Keratinocyte (primary cell): ENCODE measurements at regions not wholly inside any gene's neighbourhood (a gene's known extent, or its start where the extent isn't known, plus 50 kb on each side); places are given as distances from the start of the nearest gene placed in this dataset.
A peak's percentile ranks its signal among the peaks of the same experiment; 100 is the strongest.

Experiments
- DNase-seq: peaks from one replicate; pipeline ENCODE4 v3.0.0-alpha.2; 2011; ENCODE audit warnings: low read depth, missing footprints, low spot score
- FAIRE-seq: peaks from 2 replicates; lab custom pipeline; 2011; peaks lifted over from hg19 to GRCh38; lab: Jason Lieb, UNC
- H2AFZ ChIP-seq: 2 replicates; pipeline ENCODE4 v1.6.0; 2012; ENCODE audit warnings: low read length, control low read depth, inconsistent platforms; ENCODE audit not compliant: control insufficient read depth
- H3K27ac ChIP-seq: 2 replicates; pipeline ENCODE4 v1.5.1; 2011; ENCODE audit warnings: low read length; ENCODE audit not compliant: control insufficient read depth, insufficient read depth
- H3K27me3 ChIP-seq: 3 replicates; pipeline ENCODE4 v1.6.0; 2011; ENCODE audit warnings: low read length; ENCODE audit not compliant: control insufficient read depth, insufficient read depth; ENCODE audit errors: extremely low read depth
- H3K36me3 ChIP-seq, 2 experiments: 2 replicates in 1 of 2; 3 replicates in 1 of 2; pipeline ENCODE4 v1.5.1; 2011; ENCODE audit warnings: low read length in 2 of 2, mild to moderate bottlenecking in 1 of 2; ENCODE audit not compliant: control insufficient read depth in 2 of 2, insufficient read depth in 2 of 2; ENCODE audit errors: extremely low read depth in 1 of 2
- H3K4me1 ChIP-seq: 3 replicates; pipeline ENCODE4 v1.5.1; 2011; ENCODE audit warnings: low read length; ENCODE audit not compliant: control insufficient read depth, insufficient read depth; ENCODE audit errors: extremely low read depth
- H3K4me2 ChIP-seq: 3 replicates; pipeline ENCODE4 v1.6.0; 2011; ENCODE audit warnings: low read depth, low read length; ENCODE audit not compliant: control insufficient read depth, insufficient read depth; ENCODE audit errors: extremely low read depth
- H3K4me3 ChIP-seq, 3 experiments: fragments of 200-600 bp in 1 of 3; sonication (generic) in 1 of 3; 2 replicates in 2 of 3; 3 replicates in 1 of 3; pipeline ENCODE4 v1.5.1; 2011 to 2016; ENCODE audit warnings: low read length in 3 of 3, mild to moderate bottlenecking in 3 of 3, control low read depth in 2 of 3, inconsistent platforms in 1 of 3, low read depth in 1 of 3, mixed read lengths in 1 of 3, mixed run types in 1 of 3, moderate library complexity in 1 of 3; ENCODE audit not compliant: control insufficient read depth in 2 of 3, insufficient read depth in 2 of 3; ENCODE audit errors: extremely low read depth in 1 of 3
- H3K79me2 ChIP-seq: 2 replicates; pipeline ENCODE4 v1.6.0; 2012; ENCODE audit warnings: low read length; ENCODE audit not compliant: control insufficient read depth, insufficient read depth
- H3K9ac ChIP-seq: 3 replicates; pipeline ENCODE4 v1.6.0; 2011; ENCODE audit warnings: low read length; ENCODE audit not compliant: control insufficient read depth, insufficient read depth; ENCODE audit errors: extremely low read depth
- H3K9me1 ChIP-seq: 3 replicates; pipeline ENCODE4 v1.6.0; 2011; ENCODE audit warnings: low read length; ENCODE audit not compliant: control insufficient read depth, insufficient read depth; ENCODE audit errors: extremely low read depth
- H3K9me3 ChIP-seq: 2 replicates; pipeline ENCODE4 v1.5.1; 2012; ENCODE audit warnings: low read depth, low read length; ENCODE audit not compliant: control insufficient read depth
- H4K20me1 ChIP-seq: 3 replicates; pipeline ENCODE4 v1.6.0; 2011; ENCODE audit warnings: low read length; ENCODE audit not compliant: control insufficient read depth, insufficient read depth; ENCODE audit errors: extremely low read depth
- EZH2 ChIP-seq: IDR thresholded peaks from one replicate; pipeline ENCODE4 v1.6.1; 2012; ENCODE audit warnings: inconsistent platforms, mild to moderate bottlenecking, low read length, moderate library complexity
- dilution Hi-C: fragments of 300-500 bp; cut with MboI; formaldehyde crosslinking; loops from one replicate; pipeline ENCODE4 v1.7.0; 2020; ENCODE audit warnings: low sequenced_read_pairs; ENCODE audit not compliant: extremely low pct_ligation_motif_present
- TF ChIP-seq, protein P1 (sequence below), 3 experiments: IDR thresholded peaks in 1 of 3; conservative IDR thresholded peaks in 1 of 3; optimal IDR thresholded peaks in 1 of 3; 2 replicates in 2 of 3; 3 replicates in 1 of 3; pipeline versions ENCODE3 to v1.5.1; 2011; ENCODE audit warnings: low read length in 3 of 3, mild to moderate bottlenecking in 3 of 3, moderate library complexity in 2 of 3, control low read depth in 1 of 3, inconsistent platforms in 1 of 3; ENCODE audit not compliant: insufficient read depth in 2 of 3; ENCODE audit errors: extremely low read depth in 1 of 3

DNA sequence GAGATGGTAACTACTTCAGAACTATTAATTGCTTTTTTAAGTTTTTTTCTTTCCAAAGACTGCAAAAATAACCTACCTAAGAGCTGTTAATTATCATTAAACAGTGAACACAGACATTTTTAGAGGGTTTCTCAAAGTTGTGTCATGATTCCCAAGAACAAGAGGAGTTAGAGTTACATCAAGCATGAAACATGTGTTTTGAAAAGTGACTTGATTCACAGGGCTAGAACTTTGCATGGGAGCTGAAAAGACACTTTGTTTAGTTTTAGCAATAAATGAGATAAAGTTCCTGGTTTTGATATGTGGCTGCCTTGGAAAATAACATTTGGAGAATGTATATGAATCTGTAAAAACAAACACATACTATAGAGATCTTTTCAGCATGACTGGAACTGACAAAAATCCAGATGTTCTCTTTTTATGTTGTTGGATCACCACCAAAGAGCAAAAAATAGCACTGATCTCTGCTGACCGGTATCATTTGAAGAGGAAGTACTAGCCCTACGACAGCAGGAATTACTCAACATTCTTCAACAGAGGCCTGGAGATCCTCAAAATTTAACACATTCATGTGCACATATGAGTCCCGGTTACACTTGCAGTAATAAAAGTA lies 173.0 kb upstream of the PCDH18 start:
- Histone ChIP-seq H3K9me1 (no peaks in the 10 kb centered on the region), H3K79me2 (no peaks in the 10 kb centered on the region), H3K36me3 (no peaks in the 10 kb centered on the region), H2AFZ (peak overlapping the region; percentile 19), H3K9ac (no peak overlapping the region), H3K9me3 (no peaks in the 10 kb centered on the region), H3K4me3 (no peak overlapping the region), H4K20me1 (no peaks in the 10 kb centered on the region), H3K27me3 (no peaks in the 10 kb centered on the region), H3K27ac (no peak overlapping the region), H3K4me2 (no peak overlapping the region), H3K4me1 (no peaks in the 10 kb centered on the region)
- no peak for DNase-seq
- dilution Hi-C loops: no loop called here
- no peak for FAIRE-seq
- TF ChIP-seq, protein P1, sequence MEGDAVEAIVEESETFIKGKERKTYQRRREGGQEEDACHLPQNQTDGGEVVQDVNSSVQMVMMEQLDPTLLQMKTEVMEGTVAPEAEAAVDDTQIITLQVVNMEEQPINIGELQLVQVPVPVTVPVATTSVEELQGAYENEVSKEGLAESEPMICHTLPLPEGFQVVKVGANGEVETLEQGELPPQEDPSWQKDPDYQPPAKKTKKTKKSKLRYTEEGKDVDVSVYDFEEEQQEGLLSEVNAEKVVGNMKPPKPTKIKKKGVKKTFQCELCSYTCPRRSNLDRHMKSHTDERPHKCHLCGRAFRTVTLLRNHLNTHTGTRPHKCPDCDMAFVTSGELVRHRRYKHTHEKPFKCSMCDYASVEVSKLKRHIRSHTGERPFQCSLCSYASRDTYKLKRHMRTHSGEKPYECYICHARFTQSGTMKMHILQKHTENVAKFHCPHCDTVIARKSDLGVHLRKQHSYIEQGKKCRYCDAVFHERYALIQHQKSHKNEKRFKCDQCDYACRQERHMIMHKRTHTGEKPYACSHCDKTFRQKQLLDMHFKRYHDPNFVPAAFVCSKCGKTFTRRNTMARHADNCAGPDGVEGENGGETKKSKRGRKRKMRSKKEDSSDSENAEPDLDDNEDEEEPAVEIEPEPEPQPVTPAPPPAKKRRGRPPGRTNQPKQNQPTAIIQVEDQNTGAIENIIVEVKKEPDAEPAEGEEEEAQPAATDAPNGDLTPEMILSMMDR (optimal IDR thresholded peaks at IDR 0.05 in 1 of 3, IDR thresholded peaks at IDR 0.05 in 1 of 3, conservative IDR thresholded peaks at IDR 0.05 in 1 of 3; ENCODE audit: extremely low read depth in 1 of 3, insufficient read depth in 2 of 3, low read length in 3 of 3): no peak
- no peak for TF ChIP-seq EZH2

DNA sequence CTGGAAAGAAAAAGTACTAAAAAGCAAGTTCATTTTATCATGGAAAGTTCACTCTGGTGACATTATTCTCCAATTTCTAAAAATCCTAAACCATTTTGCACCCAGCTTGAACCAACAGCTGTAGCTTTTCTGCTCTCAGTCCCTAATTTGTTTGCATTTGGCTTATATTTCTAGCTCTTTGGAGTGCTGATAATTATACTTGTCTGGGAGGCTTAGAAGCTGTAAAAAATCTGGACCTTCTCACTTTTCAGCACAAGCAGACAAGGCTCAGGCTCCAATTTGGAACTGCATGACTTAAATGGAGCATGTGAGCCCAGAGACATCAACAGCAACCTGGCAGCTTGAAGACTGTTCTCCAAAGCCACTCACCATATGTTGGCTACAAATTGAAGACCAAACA lies 170.9 kb upstream of the PCDH18 start:
- Histone ChIP-seq H3K4me2 (no peak overlapping the region), H2AFZ (no peak overlapping the region), H4K20me1 (no peaks in the 10 kb centered on the region), H3K27ac (no peak overlapping the region), H3K4me1 (no peaks in the 10 kb centered on the region), H3K79me2 (no peaks in the 10 kb centered on the region), H3K27me3 (no peaks in the 10 kb centered on the region), H3K9me1 (no peaks in the 10 kb centered on the region), H3K9ac (no peak overlapping the region), H3K9me3 (no peaks in the 10 kb centered on the region), H3K4me3 (no peak overlapping the region), H3K36me3 (no peaks in the 10 kb centered on the region)
- no peak for TF ChIP-seq EZH2
- TF ChIP-seq, protein P1 (optimal IDR thresholded peaks at IDR 0.05 in 1 of 3, IDR thresholded peaks at IDR 0.05 in 1 of 3, conservative IDR thresholded peaks at IDR 0.05 in 1 of 3; ENCODE audit: extremely low read depth in 1 of 3, insufficient read depth in 2 of 3, low read length in 3 of 3): no peak
- DNase-seq (no peak), FAIRE-seq (no peak)
- dilution Hi-C loops: no loop called here
